Type B pancreatic cell (in vitro differentiated cells): ENCODE measurements at regions not wholly inside any gene's neighbourhood (a gene's known extent, or its start where the extent isn't known, plus 50 kb on each side); places are given as distances from the start of the nearest gene placed in this dataset.

Experiments used
- DNase-seq: peaks from one replicate; pipeline ENCODE4 v3.0.0; 2021; ENCODE audit warnings: mixed read lengths; ENCODE audit not compliant: unreplicated experiment; ENCODE audit errors: extremely low spot score
- H3K27ac Mint-ChIP-seq: 2 replicates; pipeline ENCODE4 v1.8.0; 2021; ENCODE audit warnings: mild to moderate bottlenecking, mixed read lengths
- H3K27me3 Mint-ChIP-seq: 2 replicates; pipeline ENCODE4 v1.8.0; 2021; ENCODE audit warnings: mixed read lengths
- H3K36me3 Mint-ChIP-seq: 2 replicates; pipeline ENCODE4 v1.8.0; 2021; ENCODE audit warnings: mixed read lengths
- H3K4me1 Mint-ChIP-seq: one replicate; pipeline ENCODE4 v1.8.0; 2021; ENCODE audit warnings: mixed read lengths; ENCODE audit not compliant: unreplicated experiment
- H3K4me3 Mint-ChIP-seq: 2 replicates; pipeline ENCODE4 v1.8.0; 2021; ENCODE audit warnings: mild to moderate bottlenecking, mixed read lengths
- H3K9me3 Mint-ChIP-seq: 2 replicates; pipeline ENCODE4 v1.8.0; 2021; ENCODE audit warnings: mixed read lengths
- TF ChIP-seq, protein P1 (sequence below): fragments of 200-600 bp; sonication (generic); conservative IDR thresholded peaks from 2 replicates; pipeline ENCODE4 v1.5.0; 2021; ENCODE audit warnings: antibody characterized with exemption, mild to moderate bottlenecking

DNA sequence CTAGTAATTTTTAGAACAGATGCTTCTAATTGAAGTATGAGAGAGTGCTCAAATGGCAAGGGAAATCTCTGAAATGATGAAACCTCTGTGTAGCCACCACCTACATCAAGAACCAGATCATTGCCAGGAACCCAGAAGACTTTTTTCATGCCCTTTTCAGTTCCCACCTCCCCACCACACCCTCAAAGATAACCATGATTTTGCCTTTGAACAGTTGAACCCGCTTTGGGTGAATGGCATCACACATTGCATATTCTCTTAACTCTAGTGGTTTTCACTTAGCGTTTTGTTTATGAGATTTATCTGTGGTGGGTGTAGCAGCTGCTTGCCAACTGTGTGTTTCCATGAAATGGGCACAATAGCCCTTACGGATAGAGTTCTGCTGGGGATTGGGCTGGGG is 142.9 kb upstream of the HDAC4 start:
- H3K4me1 Mint-ChIP-seq = no peaks in the 10 kb centered on the region
- DNase-seq = no peak
- TF ChIP-seq, protein P1, sequence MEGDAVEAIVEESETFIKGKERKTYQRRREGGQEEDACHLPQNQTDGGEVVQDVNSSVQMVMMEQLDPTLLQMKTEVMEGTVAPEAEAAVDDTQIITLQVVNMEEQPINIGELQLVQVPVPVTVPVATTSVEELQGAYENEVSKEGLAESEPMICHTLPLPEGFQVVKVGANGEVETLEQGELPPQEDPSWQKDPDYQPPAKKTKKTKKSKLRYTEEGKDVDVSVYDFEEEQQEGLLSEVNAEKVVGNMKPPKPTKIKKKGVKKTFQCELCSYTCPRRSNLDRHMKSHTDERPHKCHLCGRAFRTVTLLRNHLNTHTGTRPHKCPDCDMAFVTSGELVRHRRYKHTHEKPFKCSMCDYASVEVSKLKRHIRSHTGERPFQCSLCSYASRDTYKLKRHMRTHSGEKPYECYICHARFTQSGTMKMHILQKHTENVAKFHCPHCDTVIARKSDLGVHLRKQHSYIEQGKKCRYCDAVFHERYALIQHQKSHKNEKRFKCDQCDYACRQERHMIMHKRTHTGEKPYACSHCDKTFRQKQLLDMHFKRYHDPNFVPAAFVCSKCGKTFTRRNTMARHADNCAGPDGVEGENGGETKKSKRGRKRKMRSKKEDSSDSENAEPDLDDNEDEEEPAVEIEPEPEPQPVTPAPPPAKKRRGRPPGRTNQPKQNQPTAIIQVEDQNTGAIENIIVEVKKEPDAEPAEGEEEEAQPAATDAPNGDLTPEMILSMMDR = no peak
- no peaks in the 10 kb centered on the region for H3K36me3 Mint-ChIP-seq
- no peaks in the 10 kb centered on the region for H3K9me3 Mint-ChIP-seq
- H3K27me3 Mint-ChIP-seq = peaks cover 11% of the 10 kb centered on the region
- H3K4me3 Mint-ChIP-seq = no peak overlapping the region
- no peak overlapping the region for H3K27ac Mint-ChIP-seq

DNA sequence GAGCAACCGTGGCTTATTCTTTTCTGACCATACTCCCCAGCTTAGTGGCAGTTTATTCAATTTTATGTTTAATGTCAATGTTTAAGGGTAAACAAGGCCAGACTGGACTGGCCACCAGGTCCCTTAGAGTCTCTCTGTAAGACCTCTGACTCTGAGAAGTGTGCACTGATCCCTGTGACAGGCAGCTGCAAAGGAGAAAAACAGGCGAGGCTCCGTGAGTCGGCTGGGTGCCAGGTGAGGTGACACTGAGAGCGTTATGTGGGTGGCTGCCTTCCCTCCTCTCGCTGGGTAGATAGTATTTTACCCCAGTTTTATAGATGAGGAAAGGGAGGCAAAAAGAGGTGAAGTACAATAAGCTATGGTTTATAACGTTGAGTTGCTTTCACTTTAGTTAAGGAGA is 139.4 kb upstream of the HDAC4 start:
- Mint-ChIP-seq H3K4me1 (no peaks in the 10 kb centered on the region), H3K9me3 (no peaks in the 10 kb centered on the region), H3K27ac (no peak overlapping the region), H3K4me3 (no peak overlapping the region), H3K36me3 (no peaks in the 10 kb centered on the region), H3K27me3 (peaks cover 8% of the 10 kb centered on the region)
- no peak for DNase-seq
- TF ChIP-seq, protein P1 = no peak

DNA sequence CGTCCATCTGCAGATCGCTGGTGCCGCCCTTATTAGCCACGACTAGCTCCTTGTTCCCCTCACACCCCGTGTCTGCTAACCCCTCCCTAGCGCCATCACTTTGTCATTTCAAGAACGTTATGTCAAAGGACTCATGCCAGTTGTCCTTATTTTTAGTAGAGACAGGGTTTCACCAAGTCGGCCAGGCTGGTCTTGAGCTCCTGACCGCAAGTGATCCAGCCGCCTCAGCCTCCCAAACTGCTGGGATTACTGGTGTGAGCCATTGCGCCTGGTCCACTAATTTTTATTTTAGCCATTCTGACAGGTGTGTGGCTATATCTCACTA is 138.9 kb upstream of the HDAC4 start:
- TF ChIP-seq, protein P1 = no peak
- no peaks in the 10 kb centered on the region for H3K9me3 Mint-ChIP-seq
- no peak overlapping the region for H3K27ac Mint-ChIP-seq
- H3K27me3 Mint-ChIP-seq = peaks cover 8% of the 10 kb centered on the region
- H3K4me3 Mint-ChIP-seq = no peak overlapping the region
- no peaks in the 10 kb centered on the region for H3K4me1 Mint-ChIP-seq
- DNase-seq = no peak
- H3K36me3 Mint-ChIP-seq = no peaks in the 10 kb centered on the region

DNA sequence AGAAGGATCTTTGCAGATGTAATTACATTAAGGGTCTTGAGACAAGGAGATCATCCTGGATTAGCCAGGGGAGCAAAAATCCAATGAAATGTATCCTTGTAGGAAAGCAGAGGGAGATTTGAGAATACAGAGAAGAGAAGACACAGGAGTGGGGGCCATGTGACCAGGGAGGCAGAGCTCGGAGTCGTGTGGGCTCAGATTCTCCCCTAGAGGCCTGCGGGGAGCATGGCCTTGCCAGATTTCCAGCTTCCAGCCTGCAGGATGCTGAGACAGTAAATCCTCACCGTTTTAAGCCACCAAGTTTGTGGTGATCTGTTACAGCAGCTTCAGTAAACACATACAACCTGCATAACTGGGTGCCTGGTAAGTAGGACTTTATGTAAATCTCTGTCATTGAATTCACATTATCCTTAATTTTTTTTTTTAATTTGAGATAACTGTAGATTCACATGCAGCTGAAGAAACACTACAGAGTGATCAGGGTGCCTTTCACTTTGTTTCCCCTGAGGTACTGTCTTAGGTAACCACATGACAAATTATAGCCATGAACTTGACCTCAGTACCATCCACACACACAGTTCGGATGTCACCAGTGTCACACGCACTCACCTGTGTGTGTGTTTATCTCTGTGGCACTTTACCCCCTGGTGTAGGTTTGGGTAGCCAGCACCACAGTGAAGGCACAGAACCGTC is 138.4 kb upstream of the HDAC4 start:
- TF ChIP-seq, protein P1 = no peak
- Mint-ChIP-seq H3K27me3 (peaks cover 8% of the 10 kb centered on the region), H3K27ac (no peak overlapping the region), H3K4me1 (no peaks in the 10 kb centered on the region), H3K4me3 (no peak overlapping the region), H3K9me3 (no peaks in the 10 kb centered on the region), H3K36me3 (no peaks in the 10 kb centered on the region)
- DNase-seq = no peak

DNA sequence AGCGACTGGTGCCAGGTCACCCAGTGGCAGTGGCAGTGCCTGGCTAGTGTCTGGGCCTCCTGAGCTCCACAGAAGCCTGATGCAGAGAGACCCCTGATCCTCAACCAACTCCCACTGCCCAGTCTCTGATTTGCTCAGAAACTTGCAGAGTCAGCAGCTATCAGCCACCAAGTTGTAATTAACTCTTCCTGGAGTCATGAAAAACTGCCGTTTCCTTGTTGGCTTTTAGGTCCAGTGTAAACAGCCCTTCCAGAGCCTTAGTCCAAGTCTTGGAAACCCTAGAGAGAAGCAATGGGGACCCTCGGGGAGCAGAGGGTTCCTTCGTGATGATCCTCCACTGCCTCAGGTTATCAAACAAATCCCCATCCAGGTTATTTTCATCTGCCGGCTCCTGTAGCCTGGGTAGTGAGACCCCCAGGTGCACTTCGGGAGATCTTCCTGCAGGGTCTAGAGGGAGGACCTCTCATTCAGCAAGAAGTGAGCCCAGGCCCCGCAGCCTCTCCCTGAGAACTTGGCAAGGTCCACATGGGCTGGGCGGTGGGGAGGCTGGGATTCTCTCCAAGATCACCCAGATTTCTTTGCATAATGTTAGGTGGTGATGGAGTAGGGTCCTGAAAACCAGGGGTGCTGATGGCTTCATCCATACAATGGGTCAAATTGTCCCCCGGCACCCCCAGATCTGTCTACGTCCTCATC is 137.7 kb upstream of the HDAC4 start:
- Mint-ChIP-seq H3K27me3 (peaks cover 4% of the 10 kb centered on the region), H3K9me3 (no peaks in the 10 kb centered on the region), H3K4me3 (no peak overlapping the region), H3K36me3 (no peaks in the 10 kb centered on the region), H3K4me1 (no peaks in the 10 kb centered on the region), H3K27ac (no peak overlapping the region)
- no peak for DNase-seq
- TF ChIP-seq, protein P1 = no peak
